Dermis microvascular lymphatic vessel endothelial cell (primary cell): ENCODE measurements at regions not wholly inside any gene's neighbourhood (a gene's known extent, or its start where the extent isn't known, plus 50 kb on each side); places are given as distances from the start of the nearest gene placed in this dataset.
"Not testable (repeated sequence)": the region's sequence is repeated elsewhere in the genome, so short reads cannot be mapped to it uniquely, and the experiment has no call there.

Experiments used
- DNase-seq, 2 donors: peaks; one replicate each; pipeline versions ENCODE4 v3.0.0 to v3.0.0-alpha.2; 2010; ENCODE audit warnings: low read depth in 2 of 2

GRCh38 chr20:58043236-58044140 is 185.0 kb downstream of the ANKRD60 start:
- DNase-seq = no peak

DNA sequence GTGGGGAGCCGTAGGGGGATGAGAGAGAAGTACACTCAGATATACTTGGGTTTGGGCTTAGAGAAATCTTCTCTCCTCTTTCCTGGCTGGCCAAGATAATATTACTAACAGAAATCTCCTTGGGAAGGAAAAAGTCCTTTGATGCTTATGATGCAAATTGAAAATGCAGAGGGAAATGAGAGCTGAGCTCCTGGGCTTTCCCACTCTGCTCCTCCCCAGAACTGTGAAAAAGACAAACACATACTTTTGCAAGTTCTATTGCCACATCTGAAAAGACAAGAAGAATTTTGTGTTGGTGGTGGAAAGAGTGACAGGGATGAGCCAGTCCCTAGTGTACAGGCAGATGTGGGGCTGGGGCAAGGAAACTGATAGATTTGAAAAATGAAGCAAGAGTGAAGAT is 185.9 kb downstream of the ANKRD60 start:
- no peak for DNase-seq

GRCh38 chr20:58040447-58041290 is 187.8 kb downstream of the ANKRD60 start:
- no peak for DNase-seq

DNA sequence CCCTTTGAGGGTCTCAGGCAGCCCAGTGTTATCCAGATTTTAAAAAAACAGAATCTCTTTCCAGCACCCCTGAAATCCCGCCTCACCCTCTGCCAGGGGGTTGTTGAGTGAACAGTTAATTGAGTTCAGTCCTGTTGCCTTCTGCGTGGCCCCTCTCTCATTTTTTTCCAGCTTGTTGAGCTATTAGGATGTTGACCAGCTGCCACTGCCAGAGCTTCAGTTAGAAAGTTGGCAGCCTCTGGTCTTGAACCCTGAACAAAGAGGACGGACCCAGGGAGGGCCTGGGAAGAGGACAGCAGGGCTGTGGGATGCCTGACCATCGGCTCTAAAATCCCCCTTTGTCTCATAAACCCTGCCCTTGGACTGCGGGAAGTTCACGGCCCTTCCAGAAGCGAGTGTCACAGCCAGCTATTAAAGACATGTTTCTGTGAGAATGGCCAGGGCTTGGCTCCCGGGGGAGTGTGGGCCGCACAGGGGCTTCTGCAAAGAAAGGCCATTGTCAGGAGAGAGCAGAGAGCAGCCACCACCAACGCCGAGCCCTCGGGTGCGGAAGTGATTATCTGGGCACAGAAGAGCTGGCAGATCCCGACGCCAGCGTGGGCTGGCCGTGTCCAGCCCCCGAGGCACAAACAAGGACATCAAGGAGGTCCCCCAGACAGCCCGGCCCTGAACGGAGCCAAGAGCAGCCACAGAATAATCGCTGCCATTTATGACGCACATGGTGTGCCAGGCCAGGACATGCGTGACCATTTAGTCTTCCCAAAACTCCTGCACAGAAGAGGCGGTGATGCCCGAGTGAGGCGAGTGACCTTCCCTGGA is 189.0 kb downstream of the ANKRD60 start:
- no peak for DNase-seq

- DNase-seq = no peak
Observed at GRCh38 chr20:58038123-58038654, 190.3 kb downstream of the ANKRD60 start.

DNA sequence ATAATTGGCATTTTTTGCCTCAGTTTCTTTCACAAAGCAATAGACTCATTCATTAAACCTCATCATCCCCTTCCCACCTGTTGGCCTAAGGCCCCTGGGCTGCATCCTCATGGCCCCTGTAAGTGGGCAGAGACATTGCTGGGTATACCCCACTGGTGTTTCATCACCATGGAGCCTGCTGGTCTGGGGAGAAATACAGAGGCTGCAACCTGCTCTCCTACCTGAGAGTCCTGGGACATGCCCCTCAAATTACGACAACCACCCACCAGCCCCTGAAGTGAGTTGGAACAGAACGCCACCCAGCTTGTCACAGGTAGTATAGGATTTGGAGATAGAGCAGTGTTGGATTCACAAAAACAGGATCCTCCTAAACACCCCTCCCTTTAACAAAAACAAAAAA is 190.8 kb downstream of the ANKRD60 start:
- DNase-seq = no peak

GRCh38 chr20:58033026-58033536 is 195.4 kb downstream of the ANKRD60 start:
- no peak for DNase-seq

GRCh38 chr20:58032599-58032998 is 195.9 kb downstream of the ANKRD60 start:
- no peak for DNase-seq

- DNase-seq = not testable (repeated sequence)
Observed at GRCh38 chr20:58031350-58031749, 197.1 kb downstream of the ANKRD60 start.

GRCh38 chr20:58028123-58028522 is 200.3 kb downstream of the ANKRD60 start:
- DNase-seq = no peak

DNA sequence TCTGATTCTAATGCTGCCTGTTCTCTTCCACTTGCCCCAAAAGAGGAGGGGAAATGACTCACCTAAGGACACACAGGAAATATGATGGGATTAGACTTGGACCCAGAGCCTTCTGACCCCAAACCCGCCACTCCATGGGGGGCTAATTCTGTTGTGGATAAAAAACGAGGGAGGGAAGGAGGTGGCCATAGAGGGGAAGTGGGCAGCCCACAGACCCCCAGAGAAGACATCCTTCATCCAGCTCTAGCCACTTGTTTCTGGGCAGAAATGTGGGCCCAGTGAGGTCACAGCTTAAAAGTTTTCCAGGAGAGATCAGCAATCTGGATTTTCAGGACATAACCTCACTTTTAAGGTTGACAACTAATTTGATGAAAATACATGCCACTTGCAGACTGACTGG is 202.1 kb downstream of the ANKRD60 start:
- no peak for DNase-seq

DNA sequence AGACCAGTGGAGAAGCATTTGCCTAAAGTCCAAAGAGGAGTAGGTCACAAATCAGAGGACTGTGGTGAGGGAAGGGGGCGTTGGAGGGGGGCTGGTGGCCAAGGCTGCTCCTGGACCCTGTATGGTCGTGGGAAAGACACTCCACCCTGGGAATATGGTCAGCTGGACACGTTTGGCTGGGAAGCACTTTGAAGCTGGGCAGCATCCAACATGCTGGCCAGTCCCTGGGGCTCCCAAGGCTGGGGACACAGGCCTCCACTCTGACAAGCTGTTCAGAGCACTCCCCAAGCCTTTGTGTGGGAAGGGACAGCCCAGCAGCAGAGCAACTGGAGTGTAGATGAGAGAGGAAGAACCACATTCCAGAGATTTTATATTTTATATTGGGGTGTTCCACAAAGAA is 203.2 kb downstream of the ANKRD60 start:
- DNase-seq = no peak

DNA sequence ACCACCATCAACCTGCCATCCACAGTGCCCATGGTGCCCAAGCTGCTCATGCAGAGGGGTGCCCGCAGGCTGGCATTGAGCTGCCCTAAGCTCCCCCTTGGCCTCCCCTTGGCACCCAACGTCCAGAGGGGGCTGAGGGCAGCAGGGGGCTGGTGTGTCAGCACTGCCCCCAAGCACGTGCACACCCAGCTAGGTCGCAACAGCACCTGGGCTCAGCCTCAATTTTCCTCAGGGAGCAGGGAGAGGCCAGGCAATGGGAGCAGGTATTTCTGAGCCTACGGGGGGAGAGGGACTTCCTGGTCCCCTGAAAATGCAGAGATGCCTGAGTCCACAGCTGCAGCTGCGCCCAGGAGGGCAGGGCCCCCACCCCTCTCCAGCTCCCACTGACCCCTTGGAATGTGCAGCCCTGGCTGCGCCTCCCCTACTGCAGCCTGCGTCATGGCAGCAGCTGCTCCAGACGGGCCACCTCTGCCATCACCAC is 204.2 kb downstream of the ANKRD60 start:
- no peak for DNase-seq

DNA sequence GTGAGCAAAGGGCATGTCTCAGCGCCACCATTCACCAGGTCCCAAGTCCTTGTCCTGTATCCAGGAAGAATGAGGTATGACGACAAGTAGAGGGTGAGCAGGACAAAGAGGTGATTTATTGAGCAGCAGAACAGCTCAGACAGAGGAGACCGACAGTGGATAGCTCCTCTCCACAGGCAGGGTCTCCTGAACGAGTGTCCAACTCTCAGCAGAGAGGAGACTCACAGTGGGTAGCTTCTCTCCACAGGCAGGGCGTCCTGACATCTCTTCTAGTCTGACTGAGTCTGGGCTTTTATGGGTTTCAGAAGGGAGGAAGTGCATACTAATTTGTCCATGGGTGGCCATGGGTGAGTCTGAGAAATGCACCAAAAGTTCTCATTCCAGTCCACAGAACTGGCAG is 204.7 kb downstream of the ANKRD60 start:
- no peak for DNase-seq

- DNase-seq = no peak
Observed at GRCh38 chr20:58023346-58023745, 205.1 kb downstream of the ANKRD60 start.

DNA sequence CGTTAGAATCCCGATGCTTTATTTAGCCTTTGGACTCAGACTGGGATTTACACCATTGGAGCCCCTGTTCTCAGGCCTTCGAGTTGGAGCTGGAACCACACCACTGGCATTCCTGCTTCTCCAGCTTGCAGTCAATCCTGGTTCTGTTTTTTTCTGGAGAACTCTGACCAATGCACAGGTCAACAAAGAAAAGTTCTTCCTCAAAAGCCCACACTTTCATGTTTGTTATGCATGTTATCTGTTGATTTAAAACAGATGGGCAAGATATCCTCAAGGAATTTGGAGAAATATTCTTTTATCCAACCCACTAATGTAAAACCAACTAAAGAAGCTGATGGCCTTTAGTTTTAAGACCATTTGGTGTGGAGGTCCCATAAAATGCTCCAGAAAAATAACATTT is 205.7 kb downstream of the ANKRD60 start:
- no peak for DNase-seq

DNA sequence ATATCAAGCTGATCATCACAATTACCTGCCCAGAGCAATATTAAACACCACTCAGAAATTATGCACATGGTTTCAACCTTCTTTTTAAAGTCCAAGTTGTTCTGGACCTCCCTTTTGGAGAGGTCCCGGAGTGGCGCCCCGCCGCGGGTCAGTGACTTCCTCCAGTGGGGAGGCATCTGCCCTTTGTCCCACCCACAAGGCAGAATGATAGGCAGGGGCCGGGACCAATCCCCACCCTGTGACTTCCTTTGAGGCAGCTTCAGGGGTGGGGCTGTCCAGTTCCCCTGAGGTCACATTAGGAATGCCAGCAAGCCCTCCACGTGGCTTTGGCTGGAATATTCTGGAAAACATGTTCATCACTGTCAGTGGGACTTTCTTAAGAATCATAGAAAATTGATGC is 207.0 kb downstream of the ANKRD60 start:
- DNase-seq = no peak

DNA sequence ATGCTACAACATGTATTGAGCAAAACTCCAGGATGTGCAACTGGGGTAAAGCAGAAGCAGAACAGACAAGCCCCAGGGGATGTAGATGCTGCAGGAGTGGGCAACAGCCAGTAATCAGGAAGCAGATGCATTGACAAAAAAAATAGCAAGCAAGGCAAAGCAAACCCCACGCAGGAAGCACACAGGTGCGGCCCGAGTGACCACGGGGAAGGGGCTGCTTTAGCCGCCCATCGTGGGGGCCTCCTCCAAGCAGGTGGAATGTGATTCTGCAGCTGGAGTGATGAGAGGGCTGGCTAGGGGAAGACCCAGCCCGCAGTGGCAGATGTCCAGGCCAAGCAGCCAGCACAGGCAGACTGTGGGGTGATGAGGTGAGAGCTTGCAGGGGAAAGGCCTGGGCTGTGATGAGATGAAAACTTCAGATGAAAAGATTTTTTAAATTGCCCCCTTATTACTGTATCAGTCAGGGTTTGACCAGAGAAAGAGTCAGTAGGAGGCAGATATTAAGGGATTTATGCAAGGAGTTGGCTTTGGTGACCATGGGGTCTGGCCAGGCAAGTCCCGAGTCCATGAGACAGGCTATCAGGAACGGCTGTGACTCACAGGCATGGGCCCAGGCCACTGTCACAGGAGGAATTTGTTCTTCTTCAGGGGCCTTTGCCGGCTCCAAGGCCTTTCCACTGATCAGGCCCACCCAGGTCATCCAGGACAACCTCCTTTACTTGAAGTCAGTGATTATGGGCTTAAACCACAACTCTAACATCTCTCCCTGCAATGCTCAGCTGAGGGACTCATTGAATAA is 207.6 kb downstream of the ANKRD60 start:
- no peak for DNase-seq

- DNase-seq = no peak
Observed at GRCh38 chr20:58019850-58020625, 208.4 kb downstream of the ANKRD60 start.
